GM12878 (cell line): ENCODE measurements at regions not wholly inside any gene's neighbourhood (a gene's known extent, or its start where the extent isn't known, plus 50 kb on each side); places are given as distances from the start of the nearest gene placed in this dataset.

Experiments used
- CTCF ChIP-seq, 3 experiments: IDR thresholded peaks in 2 of 3; conservative IDR thresholded peaks in 1 of 3; 2 replicates each; pipeline ENCODE4 v1.5.1; 2011; ENCODE audit warnings: low read depth in 3 of 3, low read length in 3 of 3, mild to moderate bottlenecking in 3 of 3, control low read depth in 2 of 3, moderate library complexity in 2 of 3, inconsistent platforms in 1 of 3, mixed read lengths in 1 of 3; ENCODE audit not compliant: control insufficient read depth in 2 of 3, insufficient read depth in 1 of 3; ENCODE audit errors: extremely low read depth in 1 of 3
- ELK1 ChIP-seq: IDR thresholded peaks from 2 replicates; pipeline ENCODE4 v1.6.1; 2012; ENCODE audit warnings: low read depth, low read length, improper control_type of control experiment
- SREBF2 ChIP-seq: IDR thresholded peaks from 2 replicates; pipeline ENCODE4 v1.6.1; 2012; ENCODE audit warnings: mild to moderate bottlenecking, low read length
- USF2 ChIP-seq: IDR thresholded peaks from 2 replicates; pipeline ENCODE4 v1.6.1; 2011; ENCODE audit warnings: low read depth, low read length, improper control_type of control experiment, borderline replicate concordance

GRCh38 chr12:38159591-38160317, 156.8 kb upstream of the ALG10B start:
- no peak for TF ChIP-seq SREBF2
- no peak for TF ChIP-seq ELK1
- TF ChIP-seq USF2: no peak
- TF ChIP-seq CTCF (IDR thresholded peaks at IDR 0.05 in 2 of 3, conservative IDR thresholded peaks at IDR 0.05 in 1 of 3; ENCODE audit: control insufficient read depth in 2 of 3, extremely low read depth in 1 of 3, insufficient read depth in 1 of 3, low read depth in 3 of 3, low read length in 3 of 3): no peak
